Fibroblast of skin of back (primary cell): ENCODE measurements at regions not wholly inside any gene's neighbourhood (a gene's known extent, or its start where the extent isn't known, plus 50 kb on each side); places are given as distances from the start of the nearest gene placed in this dataset.
"Not testable (repeated sequence)": the region's sequence is repeated elsewhere in the genome, so short reads cannot be mapped to it uniquely, and the experiment has no call there.

ENCODE experiments used
- DNase-seq: peaks from one replicate; pipeline ENCODE4 v3.0.0-alpha.2; 2013

DNA sequence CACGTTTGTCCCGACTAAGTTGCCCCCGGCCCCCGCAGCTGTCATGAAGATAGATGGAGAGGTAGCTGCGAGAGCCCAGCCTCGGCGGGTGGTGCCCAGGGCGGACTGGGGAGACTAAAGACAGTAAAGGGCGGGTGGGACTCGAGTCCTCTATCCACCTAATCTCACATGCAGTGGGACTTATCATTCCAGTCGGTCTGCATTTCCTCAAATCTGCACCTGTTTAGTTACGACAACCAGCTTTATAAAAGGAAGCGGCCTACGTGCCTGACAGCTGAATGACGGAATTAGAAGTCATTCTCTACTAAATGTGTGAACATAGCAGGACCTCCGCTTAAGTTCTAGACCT is 109.8 kb upstream of the EGLN3 start:
- no peak for DNase-seq

DNA sequence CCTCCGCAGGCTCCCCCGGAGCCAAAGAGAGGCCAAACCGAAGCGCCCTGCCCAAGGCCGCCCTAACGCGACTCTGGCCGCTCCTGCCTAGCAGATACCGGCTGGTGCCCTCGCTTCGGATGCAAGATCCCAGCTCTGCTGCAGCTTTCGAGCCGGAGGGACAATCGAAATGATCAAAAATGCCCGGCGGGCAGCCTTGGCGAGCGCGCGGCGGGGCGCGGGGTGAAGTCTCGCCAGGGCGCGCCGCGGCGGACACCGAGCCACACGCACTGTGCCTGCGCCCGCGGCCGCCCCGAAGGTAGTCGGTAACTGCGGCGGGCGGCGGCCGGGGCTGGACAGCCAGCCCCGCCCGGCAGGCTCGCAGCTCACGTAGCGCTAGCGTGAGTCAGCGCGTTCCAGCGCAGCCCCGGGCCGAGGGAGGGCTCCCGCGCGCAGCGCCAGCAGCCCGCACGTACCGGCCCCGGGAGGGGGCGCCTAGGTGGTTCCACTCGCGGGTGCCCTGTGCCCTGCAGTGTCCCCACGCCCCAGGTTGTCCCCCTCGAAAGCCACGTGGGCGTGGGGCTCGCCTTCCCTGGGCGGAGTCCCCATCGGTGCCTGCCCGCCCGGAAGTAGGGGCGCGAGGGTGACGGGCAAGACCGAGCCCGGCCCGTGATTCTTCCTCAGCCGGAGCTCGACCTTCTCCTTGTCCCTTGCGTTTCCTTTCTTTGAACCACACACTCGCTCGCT is 109.2 kb upstream of the EGLN3 start:
- peak; percentile 85 for DNase-seq

DNA sequence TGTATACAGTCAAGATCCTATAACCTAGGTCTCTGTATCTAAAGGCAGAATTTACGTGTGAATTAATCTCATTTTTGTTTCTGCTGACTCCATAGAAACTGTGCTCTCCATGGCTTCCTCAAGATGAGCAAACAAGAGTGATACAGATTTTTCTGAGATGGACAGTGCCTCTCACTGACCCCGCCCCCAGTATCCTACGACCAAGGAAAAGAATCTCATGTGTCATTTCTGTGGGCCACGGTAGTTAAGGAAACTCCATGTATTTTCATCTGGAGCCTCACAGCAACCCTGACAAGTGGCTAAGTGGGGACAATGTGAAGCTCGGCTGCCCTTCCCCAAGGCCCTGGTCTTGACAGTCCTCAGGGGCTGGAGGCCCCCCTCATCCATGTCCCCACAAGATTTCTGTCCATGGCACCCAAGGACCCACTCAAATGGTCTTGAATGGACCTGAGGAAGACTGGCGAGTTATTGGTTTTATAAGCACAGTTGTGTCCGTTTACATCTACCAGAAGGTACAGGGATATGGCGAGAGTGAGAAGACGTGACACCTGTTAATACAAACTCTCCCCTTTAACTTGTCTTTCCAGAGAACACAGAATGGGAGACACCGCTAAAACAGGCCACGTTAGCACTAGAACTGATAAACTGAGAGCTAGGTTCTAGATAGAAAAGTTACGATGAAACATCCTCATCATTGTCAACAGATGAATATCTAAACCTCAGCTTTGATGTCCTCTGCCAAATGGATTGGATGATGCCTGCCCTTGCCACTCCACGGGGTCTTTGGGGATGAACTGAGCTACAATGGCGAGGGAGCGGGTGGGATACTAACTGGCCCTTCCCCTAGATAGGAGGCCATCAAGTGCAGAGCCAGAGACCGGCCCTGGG is 108.4 kb upstream of the EGLN3 start:
- peak; percentile 37 for DNase-seq

DNA sequence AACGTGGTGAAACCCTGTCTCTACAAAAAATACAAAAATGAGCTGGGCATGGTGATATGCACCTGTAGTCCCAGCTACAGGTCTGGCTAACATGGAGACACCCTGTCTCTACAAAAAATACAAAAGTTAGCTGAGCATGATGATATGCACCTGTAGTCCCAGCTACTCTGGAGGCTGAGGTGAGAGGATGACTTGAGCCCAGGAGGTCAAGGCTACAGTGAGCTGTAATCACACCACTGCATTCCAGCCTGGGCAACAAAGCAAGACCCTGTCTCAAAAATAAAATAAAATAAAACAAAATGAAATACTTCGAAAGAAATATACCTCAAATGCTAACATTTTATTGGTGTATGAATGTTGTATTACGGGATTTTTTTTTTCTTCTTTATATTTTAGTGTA is 107.6 kb upstream of the EGLN3 start:
- no peak for DNase-seq

DNA sequence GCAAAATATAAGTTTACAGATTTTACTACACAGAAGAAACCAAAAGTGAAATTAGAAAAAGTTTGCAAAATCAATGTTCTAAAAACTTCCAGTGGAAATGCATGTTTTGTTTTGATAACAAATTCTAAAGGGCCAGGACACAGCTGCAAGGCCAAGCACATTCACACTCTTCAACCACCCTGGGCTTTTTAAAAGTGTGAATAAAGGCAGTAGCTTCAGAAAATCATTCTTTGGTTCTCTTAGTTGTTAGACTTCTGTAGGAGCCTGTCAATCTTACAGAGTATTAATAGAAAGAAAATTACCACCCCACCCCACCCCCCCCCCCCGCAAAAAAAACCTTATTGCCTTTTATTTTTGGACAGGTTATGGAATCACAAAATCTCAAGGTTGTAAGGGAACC is 105.2 kb upstream of the EGLN3 start:
- no peak for DNase-seq

GRCh38 chr14:34055157-34055950 is 104.5 kb upstream of the EGLN3 start:
- DNase-seq, result no peak

DNA sequence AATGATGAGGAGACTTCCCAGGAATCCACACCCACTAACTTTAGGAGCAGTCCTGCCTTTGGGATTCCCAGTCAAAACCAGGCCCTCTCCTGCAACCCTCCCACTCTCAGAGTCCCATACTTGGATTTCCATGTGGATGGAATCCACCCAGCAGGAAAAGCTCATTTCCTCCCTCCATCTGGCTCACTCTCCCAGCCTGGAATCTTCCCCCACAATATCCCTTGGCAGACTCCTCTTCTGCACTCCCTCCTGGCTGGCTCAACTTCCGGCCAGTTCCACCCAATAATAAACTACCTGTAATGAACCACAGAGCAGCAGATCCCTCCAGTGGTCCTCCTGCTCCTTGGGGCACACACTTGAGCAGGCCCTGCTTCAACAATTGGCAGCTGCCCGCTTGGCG is 102.8 kb upstream of the EGLN3 start:
- peak; percentile 20 for DNase-seq

DNA sequence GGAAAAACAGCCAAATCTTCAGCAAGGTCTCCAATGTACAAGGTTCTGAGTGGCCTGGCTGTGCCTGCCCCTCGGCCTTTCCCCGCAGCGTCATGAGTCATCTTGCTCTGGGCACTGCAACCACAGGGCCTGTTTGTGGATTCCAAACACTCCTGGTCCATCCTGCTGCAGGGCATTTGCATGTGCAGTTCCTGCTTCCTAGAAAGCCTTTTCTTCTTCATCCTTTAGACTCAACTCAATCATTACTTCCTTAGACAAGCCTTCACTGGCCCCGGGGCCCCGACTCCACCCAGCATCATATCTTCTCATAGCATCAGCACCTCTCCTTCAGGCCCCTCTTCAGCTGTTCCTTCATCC is 101.8 kb upstream of the EGLN3 start:
- peak; percentile 50 for DNase-seq

GRCh38 chr14:34051966-34052657 is 101.2 kb upstream of the EGLN3 start:
- peak; percentile 25 for DNase-seq

DNA sequence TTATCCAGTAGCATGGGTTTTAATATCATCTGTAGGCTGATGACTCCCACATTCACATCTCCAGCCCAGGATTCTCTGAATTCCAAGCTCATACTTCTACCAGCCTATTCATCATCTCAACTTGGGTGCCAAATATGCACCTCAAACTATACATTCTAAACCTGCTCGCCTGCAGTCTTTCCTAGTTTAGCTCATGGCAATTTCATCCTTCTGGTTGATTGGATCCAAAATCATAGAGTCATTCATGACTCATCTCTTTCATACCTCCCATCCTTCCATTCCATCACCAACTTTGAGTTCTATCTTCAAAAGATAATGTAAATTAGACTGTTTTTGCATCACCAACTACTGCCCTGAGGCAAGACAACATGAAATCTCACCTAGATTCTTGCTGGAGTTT is 99.7 kb upstream of the EGLN3 start:
- DNase-seq, result peak; percentile 28

- no peak for DNase-seq
Measured at GRCh38 chr14:34049790-34050189, 98.9 kb upstream of the EGLN3 start.

GRCh38 chr14:34049187-34049586 is 98.3 kb upstream of the EGLN3 start:
- not testable (repeated sequence) for DNase-seq

DNA sequence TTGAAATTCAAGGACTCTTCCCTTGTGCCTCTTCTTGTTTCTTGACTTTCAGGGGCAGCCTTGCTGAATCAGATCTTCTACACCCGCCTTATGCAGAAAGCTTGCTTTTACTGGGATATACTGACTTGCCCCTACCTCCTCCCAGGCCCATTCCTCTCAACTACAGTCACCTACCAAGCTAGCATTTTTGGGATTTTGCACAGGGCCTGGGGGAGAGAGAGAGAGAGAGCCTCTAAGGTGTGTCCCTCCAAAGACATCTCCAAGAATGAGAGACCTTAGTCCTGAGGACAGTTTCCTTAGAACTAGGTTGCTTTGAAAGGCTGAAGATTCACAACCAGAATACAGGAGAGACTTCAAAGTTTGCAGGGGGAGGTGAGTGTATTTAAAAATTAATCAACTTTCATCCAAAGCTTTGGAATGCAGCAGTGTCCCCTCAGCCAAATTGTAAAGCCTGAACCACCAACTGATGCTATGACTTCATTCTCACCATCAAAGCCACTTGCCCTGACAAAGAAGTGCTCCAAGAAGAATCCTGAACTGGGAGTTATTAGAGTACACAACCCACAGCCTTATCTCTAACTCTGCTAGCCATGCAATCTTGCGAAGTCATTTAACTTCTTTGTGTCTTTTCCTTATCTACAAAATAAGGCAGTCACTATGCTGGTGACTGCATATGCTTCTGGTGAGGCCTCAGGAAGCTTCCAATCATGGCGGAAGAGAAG is 96.1 kb upstream of the EGLN3 start:
- no peak for DNase-seq

DNA sequence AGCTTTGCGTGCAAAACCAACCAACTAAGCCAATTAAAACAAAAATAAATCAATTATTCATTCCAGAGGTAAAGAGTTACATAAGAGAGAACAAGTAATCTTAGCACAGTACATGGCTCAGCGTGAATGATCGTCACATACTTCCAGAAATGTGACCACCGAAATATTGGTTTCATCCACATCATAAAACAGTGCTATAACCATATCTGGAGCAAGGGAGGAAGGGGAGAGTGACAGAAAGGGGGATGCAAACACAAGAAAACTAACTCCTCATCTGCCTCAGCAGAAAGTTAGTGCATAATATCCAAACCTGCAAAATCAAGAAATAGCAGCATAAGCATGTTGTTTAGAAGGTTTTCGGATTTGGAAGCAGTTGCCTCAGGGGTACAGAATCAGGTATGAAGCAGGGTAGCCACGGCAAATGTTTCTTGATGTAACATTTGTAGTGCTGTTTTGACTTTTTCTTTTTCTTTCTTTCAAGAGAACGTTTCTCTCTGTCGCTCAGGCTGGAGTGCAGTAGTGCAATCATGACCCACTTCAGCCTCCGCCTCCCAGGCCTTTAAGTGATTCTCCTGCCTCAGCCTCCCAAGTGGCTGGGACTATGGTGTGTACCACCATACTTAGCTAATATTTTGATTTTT is 93.9 kb upstream of the EGLN3 start:
- DNase-seq, result no peak

DNA sequence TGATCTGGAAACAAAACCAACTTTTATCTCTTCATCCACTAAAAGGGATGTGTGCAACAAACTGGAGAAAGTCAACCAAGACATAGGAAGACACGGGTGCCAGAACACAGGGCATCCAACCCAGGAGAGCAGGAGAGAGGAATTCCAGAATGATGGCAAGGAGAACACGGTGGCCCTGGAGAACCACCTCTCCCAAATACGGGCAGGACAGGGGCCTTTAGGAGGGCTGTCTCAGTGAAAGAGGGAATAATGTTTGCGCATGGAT is 93.4 kb upstream of the EGLN3 start:
- DNase-seq, result no peak

DNA sequence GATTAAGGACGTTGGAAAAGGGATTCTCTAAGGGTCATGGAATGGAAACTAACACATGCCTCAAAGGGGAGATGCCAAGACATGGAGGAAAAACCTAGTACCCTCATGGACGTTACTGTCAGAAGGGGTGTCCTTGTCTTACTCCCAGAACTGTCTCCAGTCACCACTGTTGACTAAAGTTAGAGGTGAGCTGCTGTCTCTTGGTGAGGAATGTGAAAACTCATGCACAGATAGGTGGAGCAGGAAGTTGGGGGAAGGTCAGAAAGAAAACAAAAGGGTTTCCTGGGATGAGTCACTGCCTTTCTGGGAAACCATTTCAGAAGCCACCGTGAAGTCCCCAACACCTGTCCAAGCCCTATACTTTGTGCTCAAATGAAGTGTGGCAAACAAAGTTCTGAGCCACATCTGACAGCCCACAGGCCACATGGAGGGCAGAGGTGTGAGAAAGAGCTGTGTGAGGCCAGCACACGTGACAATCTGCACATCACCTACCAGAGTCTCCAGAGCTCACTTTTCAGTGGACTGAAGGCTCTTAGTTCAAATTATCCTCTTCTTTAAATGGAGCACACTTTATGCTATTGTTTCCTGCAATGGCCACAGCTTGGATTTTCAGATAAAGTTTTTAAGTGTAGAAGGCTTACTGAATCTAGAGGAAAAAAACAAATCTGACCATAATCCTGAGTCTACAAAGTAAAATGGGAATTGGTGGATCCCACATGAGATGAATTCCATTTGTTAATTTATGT is 92.9 kb upstream of the EGLN3 start:
- peak; percentile 13 for DNase-seq

DNA sequence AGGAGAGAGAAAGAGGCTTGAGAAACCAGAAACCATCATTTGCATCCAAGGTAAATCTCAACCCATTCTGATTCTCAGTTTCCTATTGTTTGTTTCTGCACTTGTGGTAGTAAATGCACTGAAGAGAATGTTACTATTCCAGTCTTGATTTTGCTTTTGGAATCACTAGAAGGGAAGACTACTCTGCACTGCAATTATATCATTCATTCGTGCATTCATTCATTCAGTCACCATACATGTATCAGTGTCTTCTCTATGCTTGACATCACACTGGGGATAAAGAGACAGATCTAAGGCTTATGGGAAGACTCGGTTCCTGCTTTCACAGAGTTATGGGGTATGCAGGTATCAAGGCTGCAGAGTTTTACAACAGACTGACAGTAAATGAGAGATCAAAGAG is 90.3 kb upstream of the EGLN3 start:
- DNase-seq, result no peak

DNA sequence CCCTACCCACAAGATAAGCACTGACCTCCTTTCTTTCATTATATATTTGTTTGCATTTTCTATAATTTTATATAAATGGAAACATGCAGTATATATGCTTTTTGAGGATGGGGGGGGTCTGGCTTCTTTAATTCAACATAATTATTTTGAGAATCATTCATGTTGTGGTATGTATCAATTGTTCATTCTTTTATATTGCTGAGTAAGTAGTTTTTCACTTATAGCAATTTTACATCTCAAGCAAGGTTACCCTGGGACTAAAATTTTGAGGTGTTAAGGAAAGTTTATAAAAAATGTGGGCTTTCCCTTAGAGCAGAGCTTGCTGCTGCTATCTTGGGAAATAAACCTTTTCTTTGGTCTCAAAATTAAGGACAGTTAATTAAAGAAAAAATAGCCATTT is 89.9 kb upstream of the EGLN3 start:
- DNase-seq, result no peak

DNA sequence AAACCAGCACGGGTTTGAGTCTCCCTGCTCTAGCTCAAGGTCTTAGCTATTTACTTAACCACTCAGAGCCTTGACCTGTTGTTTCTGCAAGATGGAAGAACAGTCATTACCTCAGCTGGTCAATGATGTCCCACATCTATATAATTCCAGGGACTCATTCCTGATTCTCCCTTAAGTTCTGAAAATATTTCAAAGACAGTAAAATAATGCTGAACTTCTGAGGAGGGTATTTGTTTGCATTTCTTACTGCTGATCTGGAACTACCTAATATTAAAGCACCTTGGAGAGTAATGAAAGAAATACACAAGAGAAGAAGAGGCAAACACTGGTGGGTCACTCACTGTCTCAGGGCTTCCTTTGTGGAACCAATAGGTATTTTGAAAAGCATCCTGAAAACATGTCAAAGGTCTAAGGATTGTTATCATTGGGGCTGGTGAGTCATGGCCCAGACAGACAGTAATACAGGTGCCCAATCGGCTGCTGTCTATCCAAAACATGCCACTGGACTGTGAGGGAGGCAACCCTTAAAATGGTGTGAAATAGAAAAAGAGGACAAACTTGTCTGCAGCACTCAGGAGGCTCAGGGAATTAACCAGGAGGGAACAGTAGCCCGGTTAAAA is 88.7 kb upstream of the EGLN3 start:
- no peak for DNase-seq

- no peak for DNase-seq
Measured at GRCh38 chr14:34038358-34039057, 87.6 kb upstream of the EGLN3 start.
